HFFc6 (cell line): ENCODE measurements at regions not wholly inside any gene's neighbourhood (a gene's known extent, or its start where the extent isn't known, plus 50 kb on each side); places are given as distances from the start of the nearest gene placed in this dataset.
"Not testable (repeated sequence)": the region's sequence is repeated elsewhere in the genome, so short reads cannot be mapped to it uniquely, and the experiment has no call there.

Experiments
- DNase-seq: peaks from one replicate; pipeline ENCODE4 v3.0.0-alpha.2; 2018
- H3K27ac Mint-ChIP-seq: 2 replicates; pipeline ENCODE4 v1.8.0; 2020; ENCODE audit warnings: mild to moderate bottlenecking, mixed read lengths
- H3K27me3 Mint-ChIP-seq: 2 replicates; pipeline ENCODE4 v1.8.0; 2021; ENCODE audit warnings: mild to moderate bottlenecking, moderate library complexity, mixed read lengths; ENCODE audit not compliant: insufficient read depth
- H3K36me3 Mint-ChIP-seq: 2 replicates; pipeline ENCODE4 v1.8.0; 2021; ENCODE audit warnings: low read depth, mixed read lengths
- H3K4me1 Mint-ChIP-seq: 2 replicates; pipeline ENCODE4 v1.8.0; 2020; ENCODE audit warnings: low read depth, mixed read lengths
- H3K4me3 Mint-ChIP-seq: 2 replicates; pipeline ENCODE4 v1.8.0; 2020; ENCODE audit warnings: mild to moderate bottlenecking, moderate library complexity, mixed read lengths
- H3K9me3 Mint-ChIP-seq: 2 replicates; pipeline ENCODE4 v1.8.0; 2020; ENCODE audit warnings: mild to moderate bottlenecking, mixed read lengths
- CTCF ChIP-seq: fragments of 200-600 bp; sonication (generic); IDR thresholded peaks from 2 replicates; pipeline ENCODE4 v1.5.0; 2021; ENCODE audit warnings: antibody characterized with exemption, mild to moderate bottlenecking

DNA sequence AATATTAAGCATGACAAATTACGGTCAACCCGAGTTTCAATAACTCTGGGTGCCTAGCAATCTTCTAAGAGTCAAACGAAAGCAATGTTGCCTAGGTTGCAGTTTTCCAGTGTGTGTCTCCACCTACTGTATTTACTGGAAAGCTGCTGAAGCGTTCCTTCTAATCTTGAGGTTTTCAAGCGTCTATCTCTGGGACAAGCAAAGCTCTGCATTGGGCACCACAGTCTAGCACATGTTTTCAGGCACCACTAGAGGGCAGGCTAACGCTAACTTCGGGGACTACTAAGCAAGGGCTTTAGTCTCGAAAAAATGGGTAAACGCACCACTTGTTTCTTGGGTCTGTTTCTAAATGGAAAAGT lies 82.7 kb upstream of the KIF2A start:
- not testable (repeated sequence) for H3K9me3 Mint-ChIP-seq, H3K36me3 Mint-ChIP-seq
- Mint-ChIP-seq H3K27ac (peak overlapping the region; percentile 74), H3K4me1 (peaks cover 20% of the 10 kb centered on the region), H3K4me3 (peak overlapping the region; percentile 86), H3K27me3 (peaks cover 21% of the 10 kb centered on the region)
- peak; percentile 78 for TF ChIP-seq CTCF
- DNase-seq = peak; percentile 91

GRCh38 chr5:62224987-62225601 lies 80.9 kb upstream of the KIF2A start:
- H3K27ac Mint-ChIP-seq, H3K9me3 Mint-ChIP-seq, H3K4me3 Mint-ChIP-seq, H3K36me3 Mint-ChIP-seq, DNase-seq: not testable (repeated sequence)
- H3K27me3 Mint-ChIP-seq = peaks cover 24% of the 10 kb centered on the region
- H3K4me1 Mint-ChIP-seq = peaks cover 20% of the 10 kb centered on the region
- TF ChIP-seq CTCF = peak; percentile 83

DNA sequence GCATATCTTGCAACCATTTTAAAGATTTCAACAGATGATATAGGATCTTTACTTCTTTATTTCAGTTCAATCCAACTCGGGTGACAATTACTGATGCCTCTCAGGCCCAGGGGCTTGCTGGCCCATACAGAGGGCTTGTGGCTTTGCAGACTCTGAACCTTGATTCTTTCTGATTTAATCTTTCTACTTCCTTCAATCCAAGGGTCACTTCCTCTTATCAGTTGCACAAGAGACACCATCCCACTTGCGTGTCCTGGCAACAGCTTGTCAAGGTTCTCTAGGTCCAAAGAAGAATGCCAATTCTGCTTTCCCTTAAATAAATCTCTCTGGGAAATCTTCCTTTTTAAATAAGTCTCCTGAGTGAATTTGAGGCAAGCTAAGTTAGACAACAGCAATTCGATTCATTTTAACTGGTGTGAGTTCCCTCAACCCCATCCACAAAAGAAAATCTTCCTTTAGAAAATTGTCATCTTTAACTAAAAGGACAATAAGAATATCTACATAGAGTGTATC lies 75.1 kb upstream of the KIF2A start:
- not testable (repeated sequence) for H3K4me3 Mint-ChIP-seq, H3K36me3 Mint-ChIP-seq, DNase-seq, H3K27ac Mint-ChIP-seq, H3K9me3 Mint-ChIP-seq
- Mint-ChIP-seq H3K27me3 (peaks cover 20% of the 10 kb centered on the region), H3K4me1 (peaks cover 11% of the 10 kb centered on the region)

GRCh38 chr5:62231576-62231975 lies 74.4 kb upstream of the KIF2A start:
- Mint-ChIP-seq H3K27me3 (peaks cover 20% of the 10 kb centered on the region), H3K9me3 (no peaks in the 10 kb centered on the region), H3K4me1 (peaks cover 11% of the 10 kb centered on the region), H3K36me3 (no peaks in the 10 kb centered on the region), H3K4me3 (no peak overlapping the region), H3K27ac (no peak overlapping the region)
- TF ChIP-seq CTCF = no peak
- DNase-seq = no peak

DNA sequence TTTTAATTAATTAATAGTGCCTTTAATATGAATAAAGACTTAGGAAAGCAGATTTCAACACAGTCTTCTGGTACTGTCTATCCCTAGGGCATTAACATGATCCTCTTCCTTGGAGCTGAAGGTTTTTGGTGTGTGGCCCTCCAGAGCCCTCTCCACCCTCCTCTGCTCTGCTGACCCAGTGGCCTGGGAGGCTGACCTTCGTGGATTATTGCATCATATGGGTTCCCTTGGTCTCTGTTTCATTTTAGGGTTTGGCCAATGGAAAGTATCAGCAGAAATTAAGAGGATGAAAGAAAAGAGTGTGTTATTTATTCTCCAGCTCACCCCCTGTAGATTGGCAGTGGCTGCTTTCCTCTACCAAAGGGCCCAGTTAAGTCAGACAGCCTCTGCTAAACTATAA lies 73.8 kb upstream of the KIF2A start:
- peaks cover 11% of the 10 kb centered on the region for H3K4me1 Mint-ChIP-seq
- not testable (repeated sequence) for H3K27ac Mint-ChIP-seq, DNase-seq, H3K36me3 Mint-ChIP-seq, H3K9me3 Mint-ChIP-seq, H3K4me3 Mint-ChIP-seq
- H3K27me3 Mint-ChIP-seq = peaks cover 20% of the 10 kb centered on the region

- not testable (repeated sequence) for H3K9me3 Mint-ChIP-seq, H3K36me3 Mint-ChIP-seq, H3K4me3 Mint-ChIP-seq
- H3K4me1 Mint-ChIP-seq = peaks cover 11% of the 10 kb centered on the region
- H3K27ac Mint-ChIP-seq = peak overlapping the region; percentile 10; the same call in 1 of the 2 replicates
- H3K27me3 Mint-ChIP-seq = peaks cover 13% of the 10 kb centered on the region
- DNase-seq = peak; percentile 70
Observed at GRCh38 chr5:62233083-62234046, 72.6 kb upstream of the KIF2A start.

DNA sequence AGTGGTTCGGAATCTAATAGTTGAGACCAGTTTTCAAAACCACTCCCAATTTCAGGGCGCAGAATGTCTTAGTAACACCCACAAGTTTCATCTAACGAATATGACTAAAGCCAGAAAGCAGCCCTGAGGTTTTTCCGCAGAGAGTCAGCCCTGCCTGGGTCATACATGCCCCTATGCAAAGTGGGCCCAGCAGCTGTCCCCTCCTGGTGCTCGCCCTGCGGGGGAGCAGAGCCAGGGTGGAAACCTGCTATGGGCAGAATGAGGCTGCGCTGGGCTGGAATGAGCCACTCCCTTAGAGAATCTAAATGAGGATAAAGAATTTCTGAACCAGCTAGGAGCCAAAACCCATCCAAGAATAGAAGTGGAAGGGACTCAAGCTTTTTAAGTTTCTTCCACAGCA lies 69.4 kb upstream of the KIF2A start:
- H3K9me3 Mint-ChIP-seq, H3K27me3 Mint-ChIP-seq, H3K4me3 Mint-ChIP-seq, H3K27ac Mint-ChIP-seq, H3K36me3 Mint-ChIP-seq, DNase-seq: not testable (repeated sequence)
- peaks cover 11% of the 10 kb centered on the region for H3K4me1 Mint-ChIP-seq

DNA sequence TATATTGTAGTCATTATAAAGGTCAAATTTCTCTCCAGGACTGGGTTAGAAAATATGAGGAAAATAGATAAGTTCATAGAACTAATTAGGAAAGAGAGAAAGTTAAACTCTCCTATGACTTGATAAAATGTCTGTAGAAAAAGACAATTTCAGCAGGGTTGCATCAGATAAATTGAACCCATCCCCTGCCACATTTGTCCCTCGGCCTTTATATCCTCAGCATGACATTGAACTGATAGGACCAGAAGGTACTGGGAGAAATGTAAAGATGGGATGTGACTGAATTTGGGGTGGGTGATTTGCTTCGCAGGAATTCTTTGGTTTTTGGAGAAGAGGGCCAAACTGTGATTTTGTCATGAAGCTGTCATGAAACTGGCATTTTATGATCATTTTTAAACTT lies 68.1 kb upstream of the KIF2A start:
- H3K4me3 Mint-ChIP-seq, H3K36me3 Mint-ChIP-seq, H3K9me3 Mint-ChIP-seq, DNase-seq, H3K27me3 Mint-ChIP-seq, H3K27ac Mint-ChIP-seq, H3K4me1 Mint-ChIP-seq: not testable (repeated sequence)

DNA sequence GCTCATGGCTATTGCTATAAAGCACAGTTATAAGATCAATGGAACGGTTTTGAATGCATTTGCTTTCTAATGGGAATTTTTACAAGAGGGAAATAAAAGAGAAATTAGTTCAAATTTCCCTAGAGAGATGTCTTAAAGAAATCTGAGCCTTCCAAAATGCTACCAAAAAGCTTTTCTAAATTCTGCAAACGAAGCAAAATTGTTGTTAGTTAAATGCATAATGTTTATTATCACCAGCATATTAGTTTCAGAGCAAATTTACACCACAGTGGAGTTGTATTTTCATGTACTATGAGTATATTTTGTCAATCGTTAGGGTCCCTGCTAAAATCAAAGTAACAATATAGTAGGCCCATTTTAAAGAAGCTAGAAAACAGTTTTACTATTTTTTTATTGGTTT lies 67.4 kb upstream of the KIF2A start:
- not testable (repeated sequence) for H3K4me1 Mint-ChIP-seq, H3K9me3 Mint-ChIP-seq, H3K27ac Mint-ChIP-seq, H3K36me3 Mint-ChIP-seq, DNase-seq, H3K27me3 Mint-ChIP-seq, H3K4me3 Mint-ChIP-seq

DNA sequence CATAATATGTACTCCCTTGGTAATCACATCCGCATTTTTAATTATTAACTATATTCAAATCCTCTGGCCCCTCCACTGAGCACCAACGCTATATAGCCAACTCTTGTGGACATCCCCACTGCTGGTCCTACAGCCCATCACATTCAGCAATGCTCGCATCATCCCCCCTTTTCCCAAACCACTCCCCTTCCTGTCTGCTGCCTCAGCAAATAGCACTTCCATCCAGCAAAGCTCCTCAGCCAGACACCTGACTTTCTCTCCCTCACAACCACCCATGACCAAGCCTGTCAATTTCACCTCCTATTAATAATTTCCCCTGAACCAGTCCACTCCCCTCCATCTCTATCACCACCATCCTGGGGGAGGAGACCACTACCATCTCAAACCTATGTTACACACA lies 65.5 kb upstream of the KIF2A start:
- H3K4me1 Mint-ChIP-seq, H3K27me3 Mint-ChIP-seq, DNase-seq, H3K9me3 Mint-ChIP-seq, H3K36me3 Mint-ChIP-seq, H3K27ac Mint-ChIP-seq, H3K4me3 Mint-ChIP-seq: not testable (repeated sequence)

DNA sequence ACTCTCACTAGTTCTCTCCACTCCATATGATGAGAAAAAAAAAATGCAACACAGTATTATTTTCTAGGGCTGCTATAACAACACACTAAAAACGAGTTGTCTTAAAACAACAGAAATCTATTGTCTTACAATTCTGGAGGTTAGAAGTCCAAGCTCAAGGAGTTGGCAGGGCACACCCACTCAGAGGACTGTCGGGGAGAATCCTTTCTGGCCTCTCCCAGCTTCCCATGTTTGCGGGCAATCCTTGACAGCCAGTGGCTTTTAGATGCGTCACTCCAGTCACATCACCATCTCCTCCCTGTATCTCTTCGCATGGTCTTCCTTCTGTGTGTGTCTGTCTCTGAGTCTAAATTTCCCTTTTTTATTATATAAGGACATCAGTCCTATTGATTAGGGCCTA lies 64.0 kb upstream of the KIF2A start:
- not testable (repeated sequence) for H3K4me3 Mint-ChIP-seq, H3K36me3 Mint-ChIP-seq, H3K27ac Mint-ChIP-seq, DNase-seq, H3K4me1 Mint-ChIP-seq, H3K9me3 Mint-ChIP-seq, H3K27me3 Mint-ChIP-seq
